Tibial nerve (tissue), 4 donors: ENCODE measurements at regions not wholly inside any gene's neighbourhood (a gene's known extent, or its start where the extent isn't known, plus 50 kb on each side); places are given as distances from the start of the nearest gene placed in this dataset.

Experiments used
- DNase-seq, 2 donors: peaks; one replicate each; pipeline ENCODE4 v3.0.0-alpha.2; 2019; ENCODE audit warnings: low spot score in 2 of 2
- H3K27ac ChIP-seq, 4 donors: fragments of 200-600 bp; sonication (generic) in 3 of 4; one replicate each; pipeline ENCODE4 v1.5.1; 2017 to 2019; ENCODE audit warnings: mild to moderate bottlenecking in 1 of 4
- H3K27me3 ChIP-seq, 2 donors: fragments of 200-600 bp; sonication (generic) in 1 of 2; one replicate each; pipeline versions ENCODE4 v1.5.1 to v1.6.0; 2017 to 2019
- H3K36me3 ChIP-seq, 3 donors: fragments of 200-600 bp; sonication (generic); one replicate each; pipeline ENCODE4 v1.5.1; 2018 to 2019
- H3K4me1 ChIP-seq, 4 donors: fragments of 200-600 bp; sonication (generic) in 3 of 4; one replicate each; pipeline ENCODE4 v1.5.1; 2017 to 2019
- H3K4me3 ChIP-seq, 4 donors: fragments of 200-600 bp; sonication (generic) in 3 of 4; one replicate each; pipeline ENCODE4 v1.5.1; 2017 to 2019; ENCODE audit warnings: mild to moderate bottlenecking in 1 of 4, moderate library complexity in 1 of 4
- H3K9me3 ChIP-seq, 4 donors: fragments of 200-600 bp; sonication (generic) in 3 of 4; one replicate each; pipeline ENCODE4 v1.5.1; 2017 to 2019
- EP300 ChIP-seq, 2 donors: sonication (generic); formaldehyde crosslinking; IDR thresholded peaks; one replicate each; pipeline ENCODE4 v1.6.1; 2017; ENCODE audit warnings: antibody characterized with exemption in 2 of 2, mild to moderate bottlenecking in 1 of 2
- POLR2A ChIP-seq, 2 donors: fragments of 450-650 bp; IDR thresholded peaks; one replicate each; pipeline ENCODE4 v1.6.1; 2017; ENCODE audit warnings: antibody characterized with exemption in 2 of 2, mild to moderate bottlenecking in 2 of 2, moderate library complexity in 2 of 2
- WGBS, 2 donors: methylation state at CpG; one replicate each; pipeline ENCODE4 v1.1.5; 2018; 5-methylcytosine and 5-hydroxymethylcytosine counted together
- TF ChIP-seq, protein P1 (sequence below), 5 experiments: fragments of 200-600 bp in 3 of 5; fragments of 450-650 bp in 2 of 5; sonication (generic) in 3 of 5; IDR thresholded peaks; one replicate each; pipeline ENCODE4 v1.5.1; 2016 to 2019; ENCODE audit warnings: antibody characterized with exemption in 5 of 5, mild to moderate bottlenecking in 3 of 5, moderate library complexity in 2 of 5

DNA sequence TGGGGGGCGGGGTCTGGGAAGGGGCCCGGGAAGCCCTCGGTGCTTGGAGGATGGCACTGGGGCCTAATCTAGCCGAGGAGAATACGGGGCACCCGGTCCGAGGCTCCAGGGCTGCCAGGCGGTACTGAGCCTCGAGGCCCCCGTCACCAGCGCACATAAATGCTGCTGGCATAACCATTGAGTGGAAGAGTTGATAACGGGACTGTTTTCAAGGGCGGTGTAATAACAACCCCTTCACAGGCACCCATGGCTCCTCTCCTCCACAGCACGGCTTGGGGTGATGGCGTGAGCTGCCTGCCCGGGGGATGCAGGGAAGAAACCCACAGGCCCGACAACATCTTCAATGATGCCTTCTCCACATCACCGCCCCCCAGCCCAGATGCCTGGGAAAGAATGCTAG is 130.7 kb downstream of the FAM53A start:
- Histone ChIP-seq H3K27me3 (peaks cover 0 to 59% of the 10 kb centered on the region in 2 donors), H3K4me3 (no peak overlapping the region), H3K4me1 (peaks cover 0 to 18% (median 3%) of the 10 kb centered on the region in 4 donors), H3K36me3 (no peaks in the 10 kb centered on the region), H3K9me3 (no peaks in the 10 kb centered on the region), H3K27ac (no peak overlapping the region)
- WGBS, 2 donors, result 79 to 83% methylated on average over 18 of the region's 18 CpGs
- DNase-seq, result no peak
- TF ChIP-seq EP300 (IDR thresholded peaks at IDR 0.05) (no peak), POLR2A (IDR thresholded peaks at IDR 0.05) (no peak)
- TF ChIP-seq, protein P1, sequence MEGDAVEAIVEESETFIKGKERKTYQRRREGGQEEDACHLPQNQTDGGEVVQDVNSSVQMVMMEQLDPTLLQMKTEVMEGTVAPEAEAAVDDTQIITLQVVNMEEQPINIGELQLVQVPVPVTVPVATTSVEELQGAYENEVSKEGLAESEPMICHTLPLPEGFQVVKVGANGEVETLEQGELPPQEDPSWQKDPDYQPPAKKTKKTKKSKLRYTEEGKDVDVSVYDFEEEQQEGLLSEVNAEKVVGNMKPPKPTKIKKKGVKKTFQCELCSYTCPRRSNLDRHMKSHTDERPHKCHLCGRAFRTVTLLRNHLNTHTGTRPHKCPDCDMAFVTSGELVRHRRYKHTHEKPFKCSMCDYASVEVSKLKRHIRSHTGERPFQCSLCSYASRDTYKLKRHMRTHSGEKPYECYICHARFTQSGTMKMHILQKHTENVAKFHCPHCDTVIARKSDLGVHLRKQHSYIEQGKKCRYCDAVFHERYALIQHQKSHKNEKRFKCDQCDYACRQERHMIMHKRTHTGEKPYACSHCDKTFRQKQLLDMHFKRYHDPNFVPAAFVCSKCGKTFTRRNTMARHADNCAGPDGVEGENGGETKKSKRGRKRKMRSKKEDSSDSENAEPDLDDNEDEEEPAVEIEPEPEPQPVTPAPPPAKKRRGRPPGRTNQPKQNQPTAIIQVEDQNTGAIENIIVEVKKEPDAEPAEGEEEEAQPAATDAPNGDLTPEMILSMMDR (IDR thresholded peaks at IDR 0.05), result no peak

DNA sequence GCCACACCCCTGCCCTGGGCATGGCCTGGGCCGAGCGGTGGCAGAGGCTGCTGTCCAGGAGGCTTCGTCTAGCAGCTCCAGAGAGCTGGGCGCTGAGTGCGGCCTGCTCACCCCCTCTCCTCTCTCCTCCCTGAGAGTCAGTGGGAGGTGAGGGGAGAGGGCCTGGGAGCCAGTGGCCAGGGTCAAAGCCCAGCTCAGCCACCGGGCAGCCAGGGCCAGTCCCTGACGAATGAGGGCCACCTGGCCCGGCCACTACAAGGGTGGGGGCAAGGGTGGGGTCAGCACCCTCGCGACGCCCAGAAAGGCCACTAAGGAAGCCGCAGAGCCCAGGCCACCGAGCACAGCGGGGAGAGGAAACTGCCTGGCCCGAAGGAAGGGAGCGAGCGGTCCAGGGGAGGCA is 131.7 kb downstream of the FAM53A start:
- Histone ChIP-seq H3K27me3 (peaks cover 0 to 56% of the 10 kb centered on the region in 2 donors), H3K27ac (no peak overlapping the region)
- 78 to 80% methylated on average over 14 to 17 of the region's 17 CpGs for WGBS, 2 donors

DNA sequence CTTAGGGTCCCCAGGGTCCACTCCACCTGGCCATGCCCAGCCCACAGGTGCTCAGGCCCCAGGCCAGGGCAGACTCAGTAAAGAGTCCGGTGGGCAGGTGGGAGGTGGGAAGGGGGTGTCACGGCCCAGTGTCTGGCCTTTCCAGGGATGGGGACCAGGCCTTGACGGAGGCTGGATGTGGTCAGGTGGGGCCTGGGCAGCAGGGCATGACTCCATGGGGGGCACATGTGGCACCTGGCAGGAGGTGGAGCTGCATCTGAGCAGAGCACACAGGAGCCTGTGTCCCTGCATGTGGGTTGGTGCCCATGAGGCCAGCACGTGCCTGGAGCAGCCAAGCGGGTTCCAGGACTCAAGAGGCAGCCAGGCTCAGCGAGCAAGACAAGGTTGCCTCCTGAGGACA is 132.9 kb downstream of the FAM53A start:
- Histone ChIP-seq H3K4me3 (no peak overlapping the region), H3K27me3 (peaks cover 0 to 46% of the 10 kb centered on the region in 2 donors), H3K36me3 (no peaks in the 10 kb centered on the region), H3K27ac (no peak overlapping the region), H3K9me3 (no peaks in the 10 kb centered on the region), H3K4me1 (peaks cover 0 to 26% (median 3%) of the 10 kb centered on the region in 4 donors)
- WGBS, 2 donors, result 93 to 100% methylated on average over 2 to 5 of the region's 6 CpGs
- TF ChIP-seq EP300 (IDR thresholded peaks at IDR 0.05) (no peak), POLR2A (IDR thresholded peaks at IDR 0.05) (no peak)
- TF ChIP-seq, protein P1 (IDR thresholded peaks at IDR 0.05), result no peak
- DNase-seq, result no peak

More for the DNA sequence above, 131.7 kb downstream of the FAM53A start:
- TF ChIP-seq EP300 (IDR thresholded peaks at IDR 0.05) (no peak), POLR2A (IDR thresholded peaks at IDR 0.05) (no peak)
- TF ChIP-seq, protein P1 (IDR thresholded peaks at IDR 0.05), result no peak
- no peaks in the 10 kb centered on the region for H3K9me3 ChIP-seq
- peaks cover 0 to 27% (median 3%) of the 10 kb centered on the region in 4 donors for H3K4me1 ChIP-seq
- DNase-seq, result no peak
- no peaks in the 10 kb centered on the region for H3K36me3 ChIP-seq
- H3K4me3 ChIP-seq, result no peak overlapping the region

DNA sequence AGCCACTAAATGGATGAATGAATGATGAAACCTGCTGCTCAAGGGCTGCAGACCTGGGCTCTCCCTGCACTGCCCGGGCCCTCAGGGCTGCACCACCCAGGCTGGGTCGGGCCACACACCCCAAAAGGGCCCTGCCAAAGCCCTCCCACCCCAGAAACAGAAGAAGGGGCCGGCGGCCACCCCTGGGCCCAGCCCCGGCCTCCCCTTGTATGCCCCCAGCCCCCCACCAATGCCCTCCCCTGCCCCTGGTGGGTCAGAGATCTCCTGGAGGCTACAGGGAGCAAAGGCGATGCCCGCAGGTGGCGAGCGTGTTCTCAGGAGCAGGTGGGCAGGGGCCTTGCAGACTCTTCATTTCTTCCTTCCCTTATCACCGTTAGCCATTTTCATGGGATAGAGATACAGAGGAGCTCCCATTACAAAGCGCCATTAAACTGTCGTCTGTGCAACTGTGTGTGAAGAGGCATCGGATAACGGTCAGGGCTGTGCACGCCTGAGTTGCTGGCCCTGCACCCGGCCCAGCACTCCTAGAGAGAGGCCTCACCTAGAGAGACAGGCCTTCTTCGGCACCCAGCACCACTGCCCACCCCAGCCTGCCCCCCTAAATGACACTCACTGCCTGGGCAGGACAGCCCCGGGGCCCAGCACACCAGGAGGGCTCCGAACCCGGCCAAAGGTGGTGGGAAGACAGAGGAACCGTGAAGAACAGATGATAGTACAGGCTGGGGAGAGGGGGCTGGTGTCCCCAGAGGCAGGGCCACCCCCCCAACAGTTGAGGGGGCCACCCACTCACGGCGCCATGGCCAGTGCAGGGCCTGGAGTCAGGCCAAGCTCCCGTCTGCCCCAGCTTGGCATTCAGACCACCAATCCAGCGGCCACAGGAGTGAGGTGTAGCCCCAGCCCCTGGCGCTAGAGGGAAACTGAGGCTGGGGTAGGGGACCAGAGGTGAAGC is 133.7 kb downstream of the FAM53A start:
- Histone ChIP-seq H3K27ac (no peak overlapping the region), H3K4me3 (no peak overlapping the region), H3K36me3 (no peaks in the 10 kb centered on the region), H3K27me3 (peaks cover 0 to 44% of the 10 kb centered on the region in 2 donors), H3K9me3 (no peaks in the 10 kb centered on the region), H3K4me1 (peaks cover 0 to 26% (median 3%) of the 10 kb centered on the region in 4 donors)
- DNase-seq, result no peak
- 71 to 73% methylated on average over 22 to 25 of the region's 26 CpGs for WGBS, 2 donors
- TF ChIP-seq, protein P1 (IDR thresholded peaks at IDR 0.05), result no peak
- no peak for TF ChIP-seq EP300 (IDR thresholded peaks at IDR 0.05)
- no peak for TF ChIP-seq POLR2A (IDR thresholded peaks at IDR 0.05)

DNA sequence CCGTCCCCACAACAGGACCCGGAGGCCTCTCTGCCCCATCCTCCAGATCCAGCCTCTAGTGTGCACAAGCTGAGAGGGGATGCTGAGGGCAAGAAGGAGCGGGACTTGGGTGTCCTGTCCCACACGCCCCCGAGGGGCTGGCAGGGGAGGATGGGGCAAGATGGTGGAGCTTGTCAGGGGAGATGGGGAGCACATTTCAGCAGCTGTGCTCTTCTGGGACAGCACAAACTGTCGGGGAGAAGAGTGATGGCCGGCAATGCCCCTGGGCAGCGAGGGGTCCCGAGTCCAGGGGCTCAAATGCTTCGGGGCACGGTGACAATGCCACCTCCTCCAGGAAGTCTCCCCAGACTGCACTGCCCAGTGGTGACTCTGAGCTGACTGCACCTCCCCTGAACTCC is 134.5 kb downstream of the FAM53A start:
- H3K9me3 ChIP-seq, result no peaks in the 10 kb centered on the region
- WGBS, 2 donors, result 78 to 83% methylated on average over 9 to 10 of the region's 11 CpGs
- no peaks in the 10 kb centered on the region for H3K36me3 ChIP-seq
- H3K27me3 ChIP-seq, result peaks cover 0 to 38% of the 10 kb centered on the region in 2 donors
- H3K4me3 ChIP-seq, result no peak overlapping the region
- H3K27ac ChIP-seq, result no peak overlapping the region
- H3K4me1 ChIP-seq, result peaks cover 0 to 26% (median 3%) of the 10 kb centered on the region in 4 donors
- TF ChIP-seq, protein P1 (IDR thresholded peaks at IDR 0.05), result no peak
- TF ChIP-seq POLR2A (IDR thresholded peaks at IDR 0.05) (no peak), EP300 (IDR thresholded peaks at IDR 0.05) (no peak)
- no peak for DNase-seq
